H1 (cell line): ENCODE measurements at regions not wholly inside any gene's neighbourhood (a gene's known extent, or its start where the extent isn't known, plus 50 kb on each side); places are given as distances from the start of the nearest gene placed in this dataset.
A peak's percentile ranks its signal among the peaks of the same experiment; 100 is the strongest.

ENCODE experiments used
- CTCF ChIA-PET: fragments of 300-600 bp; sonication (Branson Sonifier 250); formaldehyde crosslinking; loops from one replicate; lab custom pipeline; 2021; ENCODE audit not compliant: partially characterized antibody; lab: Charles Lee
- POLR2A ChIA-PET: fragments of 300-600 bp; sonication (Branson Sonifier 250); formaldehyde crosslinking; loops from one replicate; lab custom pipeline; 2021; ENCODE audit warnings: inconsistent platforms; ENCODE audit not compliant: partially characterized antibody; lab: Charles Lee
- DNase-seq, 2 experiments: peaks; one replicate each; pipeline versions ENCODE4 v3.0.0 to v3.0.0-alpha.2; 2010 to 2022; ENCODE audit warnings: low spot score in 2 of 2, low read depth in 1 of 2, mixed read lengths in 1 of 2
- FAIRE-seq: peaks from 2 replicates; lab custom pipeline; 2011; peaks lifted over from hg19 to GRCh38; lab: Jason Lieb, UNC
- H2AFZ ChIP-seq: 2 replicates; pipeline ENCODE4 v1.8.1; 2012; ENCODE audit warnings: low read length, inconsistent platforms
- H2AK5ac ChIP-seq: 2 replicates; pipeline ENCODE4 v1.6.1; 2013; ENCODE audit warnings: low read depth, low read length
- H2BK120ac ChIP-seq: replicated peaks from 2 replicates; pipeline ENCODE3; 2013; ENCODE audit warnings: low read depth, low read length, inconsistent platforms
- H2BK12ac ChIP-seq: 2 replicates; pipeline ENCODE4 v1.6.1; 2013; ENCODE audit warnings: low read depth, low read length
- H2BK15ac ChIP-seq: 2 replicates; pipeline ENCODE4 v1.6.1; 2013; ENCODE audit warnings: low read length
- H2BK20ac ChIP-seq: 2 replicates; pipeline ENCODE4 v1.6.1; 2013; ENCODE audit warnings: low read length
- H2BK5ac ChIP-seq: 2 replicates; pipeline ENCODE4 v1.6.1; 2013; ENCODE audit warnings: low read depth, low read length
- H3K14ac ChIP-seq: 2 replicates; pipeline ENCODE4 v1.6.1; 2013; ENCODE audit warnings: inconsistent platforms; ENCODE audit not compliant: insufficient read length
- H3K18ac ChIP-seq: 2 replicates; pipeline ENCODE4 v1.6.1; 2013; ENCODE audit warnings: low read length; ENCODE audit errors: extremely low read depth
- H3K23ac ChIP-seq: 2 replicates; pipeline ENCODE4 v1.6.1; 2013; ENCODE audit warnings: inconsistent platforms; ENCODE audit not compliant: insufficient read length
- H3K23me2 ChIP-seq: 2 replicates; pipeline ENCODE4 v1.6.1; 2013; ENCODE audit warnings: low read depth, low read length
- H3K27ac ChIP-seq: 2 replicates; pipeline ENCODE4 v1.6.1; 2011; ENCODE audit warnings: low read depth, low read length, inconsistent platforms
- H3K27me3 ChIP-seq, 4 experiments: replicated peaks in 1 of 4; 1 replicate in 1 of 4; 2 replicates in 3 of 4; pipeline versions ENCODE4 v1.6.1 to v1.8.1; 2011 to 2013; ENCODE audit warnings: low read length in 3 of 4, mild to moderate bottlenecking in 3 of 4, inconsistent platforms in 2 of 4, mixed read lengths in 2 of 4, moderate library complexity in 1 of 4; ENCODE audit not compliant: control insufficient read depth in 3 of 4, insufficient read depth in 3 of 4; ENCODE audit errors: extremely low read depth in 1 of 4
- H3K36me3 ChIP-seq, 4 experiments: 2 replicates each; pipeline versions ENCODE4 v1.6.1 to v1.8.1; 2011 to 2013; ENCODE audit warnings: mild to moderate bottlenecking in 4 of 4, low read length in 3 of 4, moderate library complexity in 2 of 4, control low read depth in 1 of 4, inconsistent platforms in 1 of 4; ENCODE audit not compliant: insufficient read depth in 4 of 4, control insufficient read depth in 2 of 4
- H3K4ac ChIP-seq: replicated peaks from 2 replicates; pipeline ENCODE3; 2013; ENCODE audit warnings: low read length, low read depth, mixed read lengths, inconsistent platforms; ENCODE audit not compliant: insufficient read length
- H3K4me1 ChIP-seq, 4 experiments: replicated peaks in 1 of 4; 1 replicate in 1 of 4; 2 replicates in 3 of 4; pipeline versions ENCODE4 v1.6.1 to v1.8.1; 2011 to 2013; ENCODE audit warnings: low read length in 3 of 4, inconsistent platforms in 2 of 4, mixed read lengths in 1 of 4; ENCODE audit not compliant: insufficient read depth in 4 of 4, control insufficient read depth in 3 of 4
- H3K4me2 ChIP-seq, 2 experiments: 2 replicates each; pipeline versions ENCODE4 v1.6.1 to v1.8.1; 2011 to 2013; ENCODE audit warnings: low read depth in 2 of 2, low read length in 2 of 2, control low read depth in 1 of 2, inconsistent platforms in 1 of 2, mild to moderate bottlenecking in 1 of 2; ENCODE audit not compliant: insufficient read depth in 1 of 2
- H3K4me3 ChIP-seq, 4 experiments: fragments of 200-600, 300-600 bp in 1 of 4; sonication (generic), shearing (Covaris generic), sonication (Bioruptor Twin) in 1 of 4; 2 replicates each; pipeline versions ENCODE4 v1.5.1 to v1.8.1; 2011 to 2016; ENCODE audit warnings: low read length in 4 of 4, low read depth in 3 of 4, control low read depth in 2 of 4, inconsistent platforms in 2 of 4, mild to moderate bottlenecking in 2 of 4, mixed read lengths in 1 of 4, moderate library complexity in 1 of 4; ENCODE audit not compliant: insufficient read depth in 2 of 4; ENCODE audit errors: extremely low read depth in 1 of 4
- H3K56ac ChIP-seq: replicated peaks from 2 replicates; pipeline ENCODE3; 2013; ENCODE audit warnings: low read depth, mild to moderate bottlenecking, mixed read lengths, low read length, inconsistent platforms; ENCODE audit not compliant: insufficient read length
- H3K79me1 ChIP-seq: 2 replicates; pipeline ENCODE4 v1.6.1; 2013; ENCODE audit warnings: low read depth, low read length, control low read depth
- H3K79me2 ChIP-seq, 2 experiments: 2 replicates each; pipeline versions ENCODE4 v1.6.1 to v1.8.1; 2012 to 2013; ENCODE audit warnings: low read length in 2 of 2, mild to moderate bottlenecking in 2 of 2, inconsistent platforms in 1 of 2; ENCODE audit not compliant: insufficient read depth in 2 of 2, control insufficient read depth in 1 of 2
- H3K9ac ChIP-seq, 4 experiments: replicated peaks in 1 of 4; 1 replicate in 1 of 4; 2 replicates in 3 of 4; pipeline versions ENCODE4 v1.6.1 to v1.8.1; 2011 to 2013; ENCODE audit warnings: low read depth in 3 of 4, low read length in 3 of 4, control low read depth in 2 of 4, mild to moderate bottlenecking in 2 of 4, moderate library complexity in 2 of 4, inconsistent platforms in 1 of 4; ENCODE audit errors: extremely low read depth in 1 of 4
- H3K9me3 ChIP-seq, 2 experiments: 2 replicates each; pipeline versions ENCODE4 v1.6.1 to v1.8.1; 2012 to 2013; ENCODE audit warnings: mild to moderate bottlenecking in 2 of 2, moderate library complexity in 2 of 2, control low read depth in 1 of 2, inconsistent platforms in 1 of 2, low read depth in 1 of 2, low read length in 1 of 2, mixed read lengths in 1 of 2; ENCODE audit not compliant: insufficient read depth in 2 of 2
- H4K20me1 ChIP-seq, 2 experiments: replicated peaks in 1 of 2; 2 replicates each; pipeline versions ENCODE3 to v1.8.1; 2011 to 2013; ENCODE audit warnings: inconsistent platforms in 2 of 2, low read length in 2 of 2, mild to moderate bottlenecking in 1 of 2; ENCODE audit not compliant: insufficient read depth in 2 of 2, control insufficient read depth in 1 of 2
- H4K5ac ChIP-seq: 2 replicates; pipeline ENCODE4 v1.6.1; 2013; ENCODE audit warnings: low read length, low read depth, mixed read lengths, inconsistent platforms; ENCODE audit not compliant: insufficient read length
- H4K8ac ChIP-seq: 2 replicates; pipeline ENCODE4 v1.8.0; 2013; ENCODE audit warnings: mild to moderate bottlenecking, moderate library complexity, low read length, inconsistent platforms; ENCODE audit not compliant: insufficient read depth; ENCODE audit errors: extremely low read depth
- H4K91ac ChIP-seq: replicated peaks from 2 replicates; pipeline ENCODE3; 2013; ENCODE audit warnings: low read length, mixed read lengths, inconsistent platforms; ENCODE audit not compliant: insufficient read length
- CBX5 ChIP-seq: fragments of 300-800, 300-1000 bp; sonication (generic); IDR thresholded peaks from 2 replicates; pipeline ENCODE4 v1.7.1; 2016; ENCODE audit warnings: antibody characterized with exemption, low read length, low read depth
- CEBPB ChIP-seq: IDR thresholded peaks from 2 replicates; pipeline ENCODE4 v1.6.1; 2012; ENCODE audit warnings: low read depth, low read length
- CTCF ChIP-seq, 3 experiments: IDR thresholded peaks; 1 replicate in 2 of 3; 2 replicates in 1 of 3; pipeline versions ENCODE4 v1.5.1 to v1.6.1; 2011; ENCODE audit warnings: low read length in 3 of 3, mild to moderate bottlenecking in 3 of 3, inconsistent platforms in 2 of 3, low read depth in 1 of 3, moderate library complexity in 1 of 3; ENCODE audit not compliant: insufficient read depth in 1 of 3; ENCODE audit errors: control extremely low read depth in 1 of 3
- GABPA ChIP-seq: IDR thresholded peaks from 2 replicates; pipeline ENCODE4 v1.6.1; 2011; ENCODE audit warnings: mild to moderate bottlenecking, low read length, moderate library complexity, borderline replicate concordance; ENCODE audit not compliant: insufficient read depth
- GTF2F1 ChIP-seq: IDR thresholded peaks from 2 replicates; pipeline ENCODE4 v1.6.1; 2012; ENCODE audit warnings: low read depth, low read length, improper control_type of control experiment, borderline replicate concordance
- POLR2A ChIP-seq, 2 experiments: IDR thresholded peaks; 1 replicate in 1 of 2; 2 replicates in 1 of 2; pipeline ENCODE4 v1.6.1; 2011; ENCODE audit warnings: low read depth in 2 of 2, low read length in 2 of 2, mild to moderate bottlenecking in 2 of 2; ENCODE audit errors: control extremely low read depth in 1 of 2
- RAD21 ChIP-seq, 2 experiments: IDR thresholded peaks in 1 of 2; conservative IDR thresholded peaks in 1 of 2; 2 replicates each; pipeline ENCODE4 v1.6.1; 2011; ENCODE audit warnings: low read depth in 2 of 2, low read length in 2 of 2, improper control_type of control experiment in 1 of 2, inconsistent platforms in 1 of 2, mild to moderate bottlenecking in 1 of 2, moderate library complexity in 1 of 2
- SIRT6 ChIP-seq: IDR thresholded peaks from one replicate; pipeline ENCODE4 v1.7.1; 2012; ENCODE audit warnings: low read length, inconsistent platforms
- ZNF274 ChIP-seq: IDR thresholded peaks from 2 replicates; pipeline ENCODE4 v1.7.0; 2012; ENCODE audit warnings: low read length, borderline replicate concordance; ENCODE audit errors: extremely low read depth
- WGBS, 2 experiments: shearing (Covaris generic) in 1 of 2; methylation state at CpG; one replicate each; pipeline versions ENCODE4 v1.1.6 to v1.1.7; 2013 to 2015; ENCODE audit warnings: low lambda C conversion rate in 2 of 2, mixed read lengths in 2 of 2, inconsistent platforms in 1 of 2, low coverage in 1 of 2, missing lambda C conversion rate in 1 of 2; ENCODE audit not compliant: insufficient replicate concordance in 2 of 2, insufficient coverage in 1 of 2, insufficient read length in 1 of 2; ENCODE audit errors: extremely low coverage in 1 of 2, missing lambda C conversion rate in 1 of 2; 5-methylcytosine and 5-hydroxymethylcytosine counted together

- FAIRE-seq (no peak), DNase-seq (no peak)
- H3K14ac ChIP-seq, result no peak overlapping the region
- CTCF ChIA-PET, result interaction anchor here (1.0 to 9.8 kb wide), 9 partner anchors 13 to 1026 kb away, joined by 3 to 132 read pairs (median 5); no protein-coding TSS in a partner anchor
- no peak overlapping the region for H3K18ac ChIP-seq
- H4K5ac ChIP-seq, result no peak overlapping the region
- H4K8ac ChIP-seq, result no peak overlapping the region
- H2BK20ac ChIP-seq, result no peak overlapping the region
- no peak overlapping the region for H3K23ac ChIP-seq
- no peaks in the 10 kb centered on the region for H3K27me3 ChIP-seq
- POLR2A ChIA-PET, result no interaction called here
- no peak overlapping the region for H3K4me3 ChIP-seq
- no peak overlapping the region for H4K91ac ChIP-seq
- H2BK15ac ChIP-seq, result no peak overlapping the region
- H2AK5ac ChIP-seq, result no peak overlapping the region
- no peak overlapping the region for H2BK5ac ChIP-seq
- H3K9ac ChIP-seq, result no peak overlapping the region
- no peak overlapping the region for H3K27ac ChIP-seq
- no peak overlapping the region for H3K4ac ChIP-seq
- no peaks in the 10 kb centered on the region for H3K23me2 ChIP-seq
- no peak overlapping the region for H2BK12ac ChIP-seq
- H2AFZ ChIP-seq, result no peak overlapping the region
- H3K36me3 ChIP-seq, result no peaks in the 10 kb centered on the region
- no peaks in the 10 kb centered on the region for H3K79me1 ChIP-seq
- no peak overlapping the region for H3K4me2 ChIP-seq
- H3K9me3 ChIP-seq, result no peaks in the 10 kb centered on the region
- no peaks in the 10 kb centered on the region for H3K79me2 ChIP-seq
- TF ChIP-seq CEBPB (no peak), GTF2F1 (no peak), SIRT6 (no peak), CTCF (IDR thresholded peaks at IDR 0.05; ENCODE audit: control extremely low read depth in 1 of 3, insufficient read depth in 1 of 3, low read depth in 1 of 3, low read length in 3 of 3) (peak in 1 of 3 experiments; percentile 15; a peak in 1 of 4 replicates), POLR2A (IDR thresholded peaks at IDR 0.05; ENCODE audit: control extremely low read depth in 1 of 2, low read depth in 2 of 2, low read length in 2 of 2) (no peak), RAD21 (IDR thresholded peaks at IDR 0.05 in 1 of 2, conservative IDR thresholded peaks at IDR 0.05 in 1 of 2; ENCODE audit: low read depth in 2 of 2, low read length in 2 of 2) (peak; percentile 26 to 43; a peak in 3 of 4 replicates), ZNF274 (no peak), CBX5 (no peak), GABPA (no peak)
- TF ChIP-seq, all 59 proteins: peak for 2
- Histone ChIP-seq H2BK120ac (no peak overlapping the region), H3K4me1 (peaks cover 0 to 4% (median under 1%) of the 10 kb centered on the region in 4 experiments; a peak in 3 of 7 replicates), H3K56ac (no peak overlapping the region), H4K20me1 (no peaks in the 10 kb centered on the region)
- WGBS, 2 experiments, result 87% methylated on average over 4 of the region's 4 CpGs; no CpG with 5 or more reads in 1 of the 2 experiments
Observed at GRCh38 chr10:117431160-117431559, 55.9 kb upstream of the PDZD8 start.
